ENCODE measurements at regions not wholly inside any gene's neighbourhood (a gene's known extent, or its start where the extent isn't known, plus 50 kb on each side); places are given as distances from the start of the nearest gene placed in this dataset.

GRCh38 chr21:24096651-24097050, 1510.6 kb downstream of the MRPL39 start:
- WGBS, 2 experiments (ENCODE audit: extremely low coverage in 2 of 2, insufficient read length in 1 of 2): no CpG with 5 or more reads among the region's 1 CpG
- Histone ChIP-seq H3K4me2 (ENCODE audit: low read depth, low read length) (no peak overlapping the region), H2BK20ac (ENCODE audit: low read depth, low read length) (no peak overlapping the region), H3K9ac (ENCODE audit: low read depth, low read length) (no peak overlapping the region), H3K56ac (ENCODE audit: extremely low read depth, insufficient read depth, low read length) (no peak overlapping the region), H2AFZ (replicated peaks; ENCODE audit: low read length, poor library complexity) (no peak overlapping the region), H3K36me3 (ENCODE audit: control insufficient read depth, insufficient read depth, low read length) (no peaks in the 10 kb centered on the region), H4K20me1 (ENCODE audit: insufficient read depth, low read length) (no peaks in the 10 kb centered on the region), H3K23ac (ENCODE audit: low read depth, low read length) (no peak overlapping the region), H3K4me1 (ENCODE audit: control insufficient read depth, insufficient read depth, low read length) (no peaks in the 10 kb centered on the region), H3K27me3 (ENCODE audit: control insufficient read depth, insufficient read depth, low read length) (no peaks in the 10 kb centered on the region), H3K27ac (ENCODE audit: insufficient read depth, low read length) (no peak overlapping the region), H3K14ac (replicated peaks; ENCODE audit: low read depth, low read length) (no peak overlapping the region), H2AK5ac (ENCODE audit: low read depth, low read length) (no peak overlapping the region), H3K9me1 (ENCODE audit: insufficient read depth, low read length) (no peaks in the 10 kb centered on the region), H3K9me3 (ENCODE audit: control insufficient read depth, insufficient read depth, low read length) (no peaks in the 10 kb centered on the region), H2BK120ac (ENCODE audit: low read depth, low read length) (no peak overlapping the region), H2BK15ac (ENCODE audit: low read depth, low read length) (no peak overlapping the region), H2AK9ac (replicated peaks; ENCODE audit: low read depth, low read length, poor library complexity) (no peak overlapping the region), H2BK5ac (ENCODE audit: low read depth, low read length, poor library complexity, severe bottlenecking) (no peak overlapping the region), H3K79me1 (ENCODE audit: low read depth in 1 of 2, low read length in 2 of 2) (no peaks in the 10 kb centered on the region), H4K91ac (ENCODE audit: insufficient read depth, low read depth, low read length) (no peak overlapping the region), H3K4me3 (ENCODE audit: insufficient read depth, low read depth, low read length) (no peak overlapping the region), H4K5ac (ENCODE audit: low read depth, low read length) (no peak overlapping the region), H3K4ac (ENCODE audit: low read depth, low read length) (no peak overlapping the region), H4K8ac (ENCODE audit: low read depth in 2 of 2, low read length in 2 of 2) (no peak overlapping the region), H3K18ac (ENCODE audit: low read depth, low read length) (no peak overlapping the region)
- CTCF ChIA-PET: no interaction called here
- in situ Hi-C loops (cut with MboI; ENCODE audit: low sequenced_read_pairs): no loop called here
- intact Hi-C loops (cut with micrococcal nuclease): no loop called here
- no TSS peak for BruUV-seq (replicated peaks)
- POLR2A ChIA-PET (ENCODE audit: unreplicated experiment): no interaction called here
- dilution Hi-C loops (cut with HindIII; ENCODE audit: low sequenced_read_pairs, unreplicated experiment): no loop called here
- DNase-seq: no peak
- ATAC-seq (ENCODE audit: low read depth): no peak
- TF ChIP-seq RFX5 (IDR thresholded peaks at IDR 0.05; ENCODE audit: low read depth, low read length) (no peak), RCOR1 (IDR thresholded peaks at IDR 0.05; ENCODE audit: insufficient replicate concordance, low read length) (no peak), CEBPB (IDR thresholded peaks at IDR 0.05; ENCODE audit: low read depth, low read length) (no peak), RAD21 (IDR thresholded peaks at IDR 0.05; ENCODE audit: low read length) (no peak), POLR2A (IDR thresholded peaks at IDR 0.05; ENCODE audit: low read depth, low read length) (no peak), ELK1 (IDR thresholded peaks at IDR 0.05; ENCODE audit: borderline replicate concordance, low read depth, low read length) (no peak), FOS (IDR thresholded peaks at IDR 0.05; ENCODE audit: low read depth, low read length) (no peak), MXI1 (IDR thresholded peaks at IDR 0.05; ENCODE audit: borderline replicate concordance, low read depth, low read length) (no peak), NFE2L2 (IDR thresholded peaks at IDR 0.05; ENCODE audit: low read depth, low read length) (no peak), SMC3 (IDR thresholded peaks at IDR 0.05; ENCODE audit: low read depth, low read length) (no peak), CHD1 (IDR thresholded peaks at IDR 0.05; ENCODE audit: low read depth, low read length) (no peak), MAZ (IDR thresholded peaks at IDR 0.05; ENCODE audit: borderline replicate concordance, low read depth, low read length) (no peak), CTCF (conservative IDR thresholded peaks at IDR 0.05; ENCODE audit: low read depth, low read length) (no peak), BHLHE40 (IDR thresholded peaks at IDR 0.05; ENCODE audit: low read depth, low read length) (no peak), MAFK (IDR thresholded peaks at IDR 0.05; ENCODE audit: low read depth, low read length) (no peak)
- TF ChIP-seq, protein P1, sequence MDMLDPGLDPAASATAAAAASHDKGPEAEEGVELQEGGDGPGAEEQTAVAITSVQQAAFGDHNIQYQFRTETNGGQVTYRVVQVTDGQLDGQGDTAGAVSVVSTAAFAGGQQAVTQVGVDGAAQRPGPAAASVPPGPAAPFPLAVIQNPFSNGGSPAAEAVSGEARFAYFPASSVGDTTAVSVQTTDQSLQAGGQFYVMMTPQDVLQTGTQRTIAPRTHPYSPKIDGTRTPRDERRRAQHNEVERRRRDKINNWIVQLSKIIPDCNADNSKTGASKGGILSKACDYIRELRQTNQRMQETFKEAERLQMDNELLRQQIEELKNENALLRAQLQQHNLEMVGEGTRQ (IDR thresholded peaks at IDR 0.05; ENCODE audit: low read depth, low read length): no peak

Measured in IMR-90 (cell line).